GM12892 (cell line): ENCODE measurements at regions not wholly inside any gene's neighbourhood (a gene's known extent, or its start where the extent isn't known, plus 50 kb on each side); places are given as distances from the start of the nearest gene placed in this dataset.

ENCODE experiments used
- DNase-seq: peaks from one replicate; pipeline ENCODE4 v3.0.0; 2011; ENCODE audit not compliant: insufficient read length
- FAIRE-seq: peaks from 2 replicates; lab custom pipeline; 2011; peaks lifted over from hg19 to GRCh38; lab: Jason Lieb, UNC
- POLR2A ChIP-seq: IDR thresholded peaks from 2 replicates; pipeline ENCODE4 v1.6.1; 2011; ENCODE audit warnings: low read depth, low read length, control low read depth
- POLR2AphosphoS5 ChIP-seq: IDR thresholded peaks from 2 replicates; pipeline ENCODE4 v1.6.1; 2011; ENCODE audit warnings: low read depth, low read length, control low read depth
- TAF1 ChIP-seq: IDR thresholded peaks from 2 replicates; pipeline ENCODE4 v1.6.1; 2011; ENCODE audit warnings: low read depth, mild to moderate bottlenecking, control low read depth, low read length, borderline replicate concordance

GRCh38 chr15:98580572-98580971, 67.8 kb upstream of the IGF1R start:
- no peak for DNase-seq
- no peak for TF ChIP-seq POLR2AphosphoS5
- TF ChIP-seq POLR2A = no peak
- TF ChIP-seq TAF1 = no peak
- FAIRE-seq = no peak

- FAIRE-seq (no peak), DNase-seq (no peak)
- TF ChIP-seq POLR2A (no peak), POLR2AphosphoS5 (no peak), TAF1 (no peak)
Observed at GRCh38 chr15:98581715-98582114, 66.6 kb upstream of the IGF1R start.

GRCh38 chr15:98582900-98583554, 65.3 kb upstream of the IGF1R start:
- TF ChIP-seq POLR2A (no peak), TAF1 (no peak), POLR2AphosphoS5 (no peak)
- FAIRE-seq (no peak), DNase-seq (no peak)

- no peak for DNase-seq
- FAIRE-seq = no peak
- TF ChIP-seq POLR2AphosphoS5 = no peak
- TF ChIP-seq POLR2A = no peak
- TF ChIP-seq TAF1 = no peak
Observed at GRCh38 chr15:98583771-98584430, 64.4 kb upstream of the IGF1R start.

GRCh38 chr15:98586066-98586465, 62.3 kb upstream of the IGF1R start:
- no peak for DNase-seq
- TF ChIP-seq TAF1 (no peak), POLR2AphosphoS5 (no peak), POLR2A (no peak)
- no peak for FAIRE-seq

- DNase-seq = no peak
- FAIRE-seq = no peak
- TF ChIP-seq POLR2A (no peak), TAF1 (no peak), POLR2AphosphoS5 (no peak)
Observed at GRCh38 chr15:98592136-98592535, 56.2 kb upstream of the IGF1R start.

- no peak for FAIRE-seq
- DNase-seq = no peak
- TF ChIP-seq TAF1 = no peak
- TF ChIP-seq POLR2A = no peak
- TF ChIP-seq POLR2AphosphoS5 = no peak
Observed at GRCh38 chr15:98596131-98596530, 52.2 kb upstream of the IGF1R start.

- DNase-seq (no peak), FAIRE-seq (no peak)
- no peak for TF ChIP-seq POLR2A
- TF ChIP-seq POLR2AphosphoS5 = no peak
- TF ChIP-seq TAF1 = no peak
Observed at GRCh38 chr15:98596885-98597392, 51.4 kb upstream of the IGF1R start.

- DNase-seq (no peak), FAIRE-seq (no peak)
Observed at GRCh38 chr15:98597666-98598065, 50.7 kb upstream of the IGF1R start.

More at GRCh38 chr15:98597666-98598065, 50.7 kb upstream of the IGF1R start:
- TF ChIP-seq POLR2AphosphoS5 = no peak
- no peak for TF ChIP-seq TAF1
- no peak for TF ChIP-seq POLR2A
